HEK293 (cell line): ENCODE measurements at regions not wholly inside any gene's neighbourhood (a gene's known extent, or its start where the extent isn't known, plus 50 kb on each side); places are given as distances from the start of the nearest gene placed in this dataset.

Source experiments
- CTCF ChIA-PET: fragments of 350-600 bp; formaldehyde crosslinking; extraction: SDS; loops from one replicate; lab custom pipeline; 2021; ENCODE audit warnings: antibody characterized with exemption; lab: Yijun Ruan, JAX
- POLR2A ChIA-PET: fragments of 300-600 bp; formaldehyde crosslinking; extraction: SDS; loops from one replicate; lab custom pipeline; 2020; ENCODE audit warnings: antibody characterized with exemption, inconsistent platforms; lab: Yijun Ruan, JAX
- H3K27ac ChIP-seq: fragments of 200-500 bp; sonication (Bioruptor generic); 2 replicates; pipeline ENCODE4 v1.5.1; 2014; ENCODE audit warnings: low read depth, low read length, control low read depth, inconsistent platforms; ENCODE audit errors: extremely low read depth
- H3K36me3 ChIP-seq, 2 experiments: fragments of 200-500 bp in 1 of 2; sonication (Bioruptor generic) in 1 of 2; 1 replicate in 1 of 2; 2 replicates in 1 of 2; pipeline ENCODE4 v1.5.1; 2014 to 2017; ENCODE audit warnings: inconsistent platforms in 2 of 2, low read length in 2 of 2; ENCODE audit not compliant: control insufficient read depth in 2 of 2, insufficient read depth in 1 of 2
- H3K4me1 ChIP-seq: fragments of 200-500 bp; sonication (Bioruptor generic); 2 replicates; pipeline ENCODE4 v1.5.1; 2014; ENCODE audit warnings: mild to moderate bottlenecking, low read length, inconsistent platforms; ENCODE audit not compliant: control insufficient read depth, insufficient read depth
- H3K4me3 ChIP-seq: 2 replicates; pipeline ENCODE4 v1.5.1; 2011; ENCODE audit warnings: low read depth, mild to moderate bottlenecking, control low read depth, low read length, moderate library complexity
- H3K9me3 ChIP-seq: fragments of 200-500 bp; sonication (Bioruptor generic); 2 replicates; pipeline ENCODE4 v1.5.1; 2014; ENCODE audit warnings: low read depth, low read length, inconsistent platforms; ENCODE audit not compliant: control insufficient read depth, insufficient read depth
- EGR2 ChIP-seq: fragments of 450-650 bp; formaldehyde crosslinking; IDR thresholded peaks from 2 replicates; pipeline ENCODE4 v1.5.1; 2016; ENCODE audit warnings: low read depth, missing biosample characterization, missing genetic modification characterization
- GLIS2 ChIP-seq: fragments of 450-650 bp; formaldehyde crosslinking; IDR thresholded peaks from 2 replicates; pipeline ENCODE4 v1.5.1; 2016; ENCODE audit warnings: missing biosample characterization, missing genetic modification characterization
- HOXA7 ChIP-seq: sonication (generic); formaldehyde crosslinking; IDR thresholded peaks from 2 replicates; pipeline ENCODE4 v1.8.1; 2022; ENCODE audit warnings: missing genetic modification reagents, borderline replicate concordance
- IKZF3 ChIP-seq: fragments of 450-650 bp; IDR thresholded peaks from 2 replicates; pipeline ENCODE4 v1.5.0; 2018; ENCODE audit warnings: missing biosample characterization, mild to moderate bottlenecking, missing genetic modification characterization, moderate library complexity
- SCRT2 ChIP-seq: fragments of 450-650 bp; formaldehyde crosslinking; IDR thresholded peaks from 2 replicates; pipeline ENCODE4 v1.5.1; 2016; ENCODE audit warnings: missing biosample characterization, missing genetic modification characterization
- ZBTB20 ChIP-seq: fragments of 450-650 bp; formaldehyde crosslinking; IDR thresholded peaks from 2 replicates; pipeline ENCODE4 v1.5.1; 2016; ENCODE audit warnings: missing biosample characterization, missing genetic modification characterization
- ZFHX2 ChIP-seq: fragments of 450-650 bp; formaldehyde crosslinking; conservative IDR thresholded peaks from 2 replicates; pipeline ENCODE4 v1.5.1; 2016; ENCODE audit warnings: missing biosample characterization, missing genetic modification characterization
- ZNF16 ChIP-seq: fragments of 450-650 bp; formaldehyde crosslinking; IDR thresholded peaks from 2 replicates; pipeline ENCODE4 v1.5.1; 2016; ENCODE audit warnings: low read depth, missing biosample characterization, missing genetic modification characterization
- ZNF324 ChIP-seq: fragments of 450-650 bp; formaldehyde crosslinking; IDR thresholded peaks from 2 replicates; pipeline ENCODE4 v1.5.1; 2016; ENCODE audit warnings: missing biosample characterization, missing genetic modification characterization
- ZNF335 ChIP-seq: fragments of 450-650 bp; formaldehyde crosslinking; conservative IDR thresholded peaks from 2 replicates; pipeline ENCODE4 v1.5.1; 2016; ENCODE audit warnings: missing biosample characterization, missing genetic modification characterization
- ZNF423 ChIP-seq: fragments of 450-650 bp; formaldehyde crosslinking; IDR thresholded peaks from 2 replicates; pipeline ENCODE4 v1.5.1; 2016; ENCODE audit warnings: missing biosample characterization, missing genetic modification characterization
- ZNF473 ChIP-seq: fragments of 450-650 bp; formaldehyde crosslinking; IDR thresholded peaks from 2 replicates; pipeline ENCODE4 v1.5.1; 2017; ENCODE audit warnings: missing biosample characterization, missing genetic modification characterization
- ZNF510 ChIP-seq: fragments of 450-650 bp; formaldehyde crosslinking; IDR thresholded peaks from 2 replicates; pipeline ENCODE4 v1.5.1; 2018; ENCODE audit warnings: mild to moderate bottlenecking, missing genetic modification characterization, missing biosample characterization; ENCODE audit not compliant: insufficient replicate concordance
- ZNF521 ChIP-seq: fragments of 450-650 bp; formaldehyde crosslinking; IDR thresholded peaks from 2 replicates; pipeline ENCODE4 v1.5.1; 2017; ENCODE audit warnings: missing biosample characterization, mild to moderate bottlenecking, missing genetic modification characterization
- ZNF585B ChIP-seq: fragments of 450-650 bp; formaldehyde crosslinking; IDR thresholded peaks from 2 replicates; pipeline ENCODE4 v1.5.1; 2016; ENCODE audit warnings: missing biosample characterization, missing genetic modification characterization
- ZNF600 ChIP-seq: fragments of 450-650 bp; formaldehyde crosslinking; IDR thresholded peaks from 2 replicates; pipeline ENCODE4 v1.5.1; 2016; ENCODE audit warnings: missing biosample characterization, missing genetic modification characterization
- ZNF777 ChIP-seq: fragments of 450-650 bp; formaldehyde crosslinking; IDR thresholded peaks from 2 replicates; pipeline ENCODE4 v1.5.1; 2017; ENCODE audit warnings: missing biosample characterization, missing genetic modification characterization, borderline replicate concordance
- TF ChIP-seq, protein P1 (sequence below): fragments of 450-650 bp; formaldehyde crosslinking; IDR thresholded peaks from 2 replicates; pipeline ENCODE4 v1.5.1; 2016; ENCODE audit warnings: missing biosample characterization, missing genetic modification characterization
- TF ChIP-seq, protein P2 (sequence below): fragments of 450-650 bp; formaldehyde crosslinking; IDR thresholded peaks from 2 replicates; pipeline ENCODE4 v1.5.1; 2017; ENCODE audit warnings: missing biosample characterization, missing genetic modification characterization
- TF ChIP-seq, protein P3 (sequence below): fragments of 450-650 bp; formaldehyde crosslinking; IDR thresholded peaks from 2 replicates; pipeline ENCODE4 v1.5.1; 2016; ENCODE audit warnings: missing biosample characterization, missing genetic modification characterization
- TF ChIP-seq, protein P4 (sequence below): sonication (generic); formaldehyde crosslinking; IDR thresholded peaks from 2 replicates; pipeline ENCODE4 v1.8.1; 2022; ENCODE audit warnings: mild to moderate bottlenecking, moderate library complexity, missing genetic modification reagents
- TF ChIP-seq, protein P5 (sequence below): fragments of 450-650 bp; formaldehyde crosslinking; IDR thresholded peaks from 2 replicates; pipeline ENCODE4 v1.5.1; 2016; ENCODE audit warnings: missing biosample characterization, missing genetic modification characterization
- TF ChIP-seq, protein P6 (sequence below): fragments of 450-650 bp; formaldehyde crosslinking; IDR thresholded peaks from 2 replicates; pipeline ENCODE4 v1.5.1; 2016; ENCODE audit warnings: missing biosample characterization, missing genetic modification characterization

DNA sequence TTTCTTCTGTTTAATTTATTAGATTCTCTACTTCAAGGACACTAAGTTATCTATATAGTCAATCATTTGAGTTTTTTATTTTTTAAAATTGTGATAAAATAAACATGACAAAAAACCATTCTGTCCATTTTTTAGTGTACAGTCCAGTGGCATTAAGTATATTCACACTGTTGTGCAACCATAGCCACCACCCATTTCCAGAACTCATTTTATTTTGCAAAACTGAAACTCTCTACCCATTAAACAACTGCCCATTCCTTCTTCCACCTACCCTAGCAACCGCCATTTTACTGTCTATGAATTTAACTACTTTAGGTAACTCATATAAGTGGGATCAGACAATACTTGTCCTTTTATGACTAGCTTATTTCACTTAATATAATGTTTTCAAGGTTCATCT lies 275.6 kb downstream of the SH3GL2 start (continued):
- TF ChIP-seq EGR2 (tag by site-specific recombination), result no peak
- TF ChIP-seq ZNF16, result no peak
- no peak for TF ChIP-seq HOXA7 (CRISPR knock-in tag)
- TF ChIP-seq, protein P1, sequence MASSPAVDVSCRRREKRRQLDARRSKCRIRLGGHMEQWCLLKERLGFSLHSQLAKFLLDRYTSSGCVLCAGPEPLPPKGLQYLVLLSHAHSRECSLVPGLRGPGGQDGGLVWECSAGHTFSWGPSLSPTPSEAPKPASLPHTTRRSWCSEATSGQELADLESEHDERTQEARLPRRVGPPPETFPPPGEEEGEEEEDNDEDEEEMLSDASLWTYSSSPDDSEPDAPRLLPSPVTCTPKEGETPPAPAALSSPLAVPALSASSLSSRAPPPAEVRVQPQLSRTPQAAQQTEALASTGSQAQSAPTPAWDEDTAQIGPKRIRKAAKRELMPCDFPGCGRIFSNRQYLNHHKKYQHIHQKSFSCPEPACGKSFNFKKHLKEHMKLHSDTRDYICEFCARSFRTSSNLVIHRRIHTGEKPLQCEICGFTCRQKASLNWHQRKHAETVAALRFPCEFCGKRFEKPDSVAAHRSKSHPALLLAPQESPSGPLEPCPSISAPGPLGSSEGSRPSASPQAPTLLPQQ, result no peak
- no peak for TF ChIP-seq IKZF3 (tag by site-specific recombination)
- TF ChIP-seq, protein P2, sequence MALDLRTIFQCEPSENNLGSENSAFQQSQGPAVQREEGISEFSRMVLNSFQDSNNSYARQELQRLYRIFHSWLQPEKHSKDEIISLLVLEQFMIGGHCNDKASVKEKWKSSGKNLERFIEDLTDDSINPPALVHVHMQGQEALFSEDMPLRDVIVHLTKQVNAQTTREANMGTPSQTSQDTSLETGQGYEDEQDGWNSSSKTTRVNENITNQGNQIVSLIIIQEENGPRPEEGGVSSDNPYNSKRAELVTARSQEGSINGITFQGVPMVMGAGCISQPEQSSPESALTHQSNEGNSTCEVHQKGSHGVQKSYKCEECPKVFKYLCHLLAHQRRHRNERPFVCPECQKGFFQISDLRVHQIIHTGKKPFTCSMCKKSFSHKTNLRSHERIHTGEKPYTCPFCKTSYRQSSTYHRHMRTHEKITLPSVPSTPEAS, result no peak
- TF ChIP-seq ZNF521 (tag by site-specific recombination), result no peak
- TF ChIP-seq ZNF600, result no peak
- TF ChIP-seq, protein P3, sequence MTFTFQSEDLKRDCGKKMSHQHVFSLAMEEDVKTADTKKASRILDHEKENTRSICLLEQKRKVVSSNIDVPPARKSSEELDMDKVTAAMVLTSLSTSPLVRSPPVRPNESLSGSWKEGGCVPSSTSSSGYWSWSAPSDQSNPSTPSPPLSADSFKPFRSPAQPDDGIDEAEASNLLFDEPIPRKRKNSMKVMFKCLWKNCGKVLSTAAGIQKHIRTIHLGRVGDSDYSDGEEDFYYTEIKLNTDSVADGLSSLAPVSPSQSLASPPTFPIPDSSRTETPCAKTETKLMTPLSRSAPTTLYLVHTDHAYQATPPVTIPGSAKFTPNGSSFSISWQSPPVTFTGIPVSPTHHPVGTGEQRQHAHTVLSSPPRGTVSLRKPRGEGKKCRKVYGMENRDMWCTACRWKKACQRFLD (tag by site-specific recombination), result no peak
- TF ChIP-seq ZNF335 (tag by site-specific recombination), result no peak
- TF ChIP-seq, protein P4, sequence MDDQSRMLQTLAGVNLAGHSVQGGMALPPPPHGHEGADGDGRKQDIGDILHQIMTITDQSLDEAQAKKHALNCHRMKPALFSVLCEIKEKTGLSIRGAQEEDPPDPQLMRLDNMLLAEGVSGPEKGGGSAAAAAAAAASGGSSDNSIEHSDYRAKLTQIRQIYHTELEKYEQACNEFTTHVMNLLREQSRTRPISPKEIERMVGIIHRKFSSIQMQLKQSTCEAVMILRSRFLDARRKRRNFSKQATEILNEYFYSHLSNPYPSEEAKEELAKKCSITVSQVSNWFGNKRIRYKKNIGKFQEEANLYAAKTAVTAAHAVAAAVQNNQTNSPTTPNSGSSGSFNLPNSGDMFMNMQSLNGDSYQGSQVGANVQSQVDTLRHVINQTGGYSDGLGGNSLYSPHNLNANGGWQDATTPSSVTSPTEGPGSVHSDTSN, result no peak
- TF ChIP-seq, protein P5, sequence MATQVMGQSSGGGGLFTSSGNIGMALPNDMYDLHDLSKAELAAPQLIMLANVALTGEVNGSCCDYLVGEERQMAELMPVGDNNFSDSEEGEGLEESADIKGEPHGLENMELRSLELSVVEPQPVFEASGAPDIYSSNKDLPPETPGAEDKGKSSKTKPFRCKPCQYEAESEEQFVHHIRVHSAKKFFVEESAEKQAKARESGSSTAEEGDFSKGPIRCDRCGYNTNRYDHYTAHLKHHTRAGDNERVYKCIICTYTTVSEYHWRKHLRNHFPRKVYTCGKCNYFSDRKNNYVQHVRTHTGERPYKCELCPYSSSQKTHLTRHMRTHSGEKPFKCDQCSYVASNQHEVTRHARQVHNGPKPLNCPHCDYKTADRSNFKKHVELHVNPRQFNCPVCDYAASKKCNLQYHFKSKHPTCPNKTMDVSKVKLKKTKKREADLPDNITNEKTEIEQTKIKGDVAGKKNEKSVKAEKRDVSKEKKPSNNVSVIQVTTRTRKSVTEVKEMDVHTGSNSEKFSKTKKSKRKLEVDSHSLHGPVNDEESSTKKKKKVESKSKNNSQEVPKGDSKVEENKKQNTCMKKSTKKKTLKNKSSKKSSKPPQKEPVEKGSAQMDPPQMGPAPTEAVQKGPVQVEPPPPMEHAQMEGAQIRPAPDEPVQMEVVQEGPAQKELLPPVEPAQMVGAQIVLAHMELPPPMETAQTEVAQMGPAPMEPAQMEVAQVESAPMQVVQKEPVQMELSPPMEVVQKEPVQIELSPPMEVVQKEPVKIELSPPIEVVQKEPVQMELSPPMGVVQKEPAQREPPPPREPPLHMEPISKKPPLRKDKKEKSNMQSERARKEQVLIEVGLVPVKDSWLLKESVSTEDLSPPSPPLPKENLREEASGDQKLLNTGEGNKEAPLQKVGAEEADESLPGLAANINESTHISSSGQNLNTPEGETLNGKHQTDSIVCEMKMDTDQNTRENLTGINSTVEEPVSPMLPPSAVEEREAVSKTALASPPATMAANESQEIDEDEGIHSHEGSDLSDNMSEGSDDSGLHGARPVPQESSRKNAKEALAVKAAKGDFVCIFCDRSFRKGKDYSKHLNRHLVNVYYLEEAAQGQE (tag by site-specific recombination), result no peak
- no peak for TF ChIP-seq ZNF473 (tag by site-specific recombination)
- no peak for TF ChIP-seq ZNF777
- no peak for TF ChIP-seq GLIS2 (tag by site-specific recombination)

DNA sequence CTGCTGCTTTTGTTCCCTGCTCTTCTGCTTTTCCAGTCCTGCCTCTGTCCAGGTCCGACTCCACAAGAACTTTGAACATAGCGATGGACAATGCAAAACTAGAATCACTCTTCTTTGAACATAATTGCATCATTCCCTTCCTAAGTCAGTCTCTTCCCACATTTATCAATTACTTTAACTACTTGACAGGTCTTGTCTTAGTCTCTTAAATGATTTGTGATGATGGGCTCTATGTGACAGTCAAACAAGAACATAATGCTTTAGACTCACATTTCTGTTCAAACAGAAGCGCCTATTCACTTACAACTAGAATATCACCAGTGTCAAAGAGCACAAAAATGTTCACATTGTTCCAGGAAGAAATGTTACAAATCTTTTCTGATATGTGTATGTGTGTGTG lies 278.1 kb downstream of the SH3GL2 start:
- Histone ChIP-seq H3K27ac (no peak overlapping the region), H3K4me3 (no peak overlapping the region), H3K36me3 (no peaks in the 10 kb centered on the region), H3K9me3 (no peaks in the 10 kb centered on the region), H3K4me1 (peaks cover 3% of the 10 kb centered on the region; the same call in 1 of the 2 replicates)
- POLR2A ChIA-PET, result no interaction called here
- CTCF ChIA-PET, result no interaction called here
- TF ChIP-seq HOXA7 (CRISPR knock-in tag) (no peak), ZFHX2 (no peak), ZNF423 (no peak), ZNF510 (tag by site-specific recombination) (no peak), ZNF585B (tag by site-specific recombination) (no peak), ZBTB20 (tag by site-specific recombination) (no peak), ZNF324 (tag by site-specific recombination) (no peak), SCRT2 (tag by site-specific recombination) (no peak)
- TF ChIP-seq, protein P6, sequence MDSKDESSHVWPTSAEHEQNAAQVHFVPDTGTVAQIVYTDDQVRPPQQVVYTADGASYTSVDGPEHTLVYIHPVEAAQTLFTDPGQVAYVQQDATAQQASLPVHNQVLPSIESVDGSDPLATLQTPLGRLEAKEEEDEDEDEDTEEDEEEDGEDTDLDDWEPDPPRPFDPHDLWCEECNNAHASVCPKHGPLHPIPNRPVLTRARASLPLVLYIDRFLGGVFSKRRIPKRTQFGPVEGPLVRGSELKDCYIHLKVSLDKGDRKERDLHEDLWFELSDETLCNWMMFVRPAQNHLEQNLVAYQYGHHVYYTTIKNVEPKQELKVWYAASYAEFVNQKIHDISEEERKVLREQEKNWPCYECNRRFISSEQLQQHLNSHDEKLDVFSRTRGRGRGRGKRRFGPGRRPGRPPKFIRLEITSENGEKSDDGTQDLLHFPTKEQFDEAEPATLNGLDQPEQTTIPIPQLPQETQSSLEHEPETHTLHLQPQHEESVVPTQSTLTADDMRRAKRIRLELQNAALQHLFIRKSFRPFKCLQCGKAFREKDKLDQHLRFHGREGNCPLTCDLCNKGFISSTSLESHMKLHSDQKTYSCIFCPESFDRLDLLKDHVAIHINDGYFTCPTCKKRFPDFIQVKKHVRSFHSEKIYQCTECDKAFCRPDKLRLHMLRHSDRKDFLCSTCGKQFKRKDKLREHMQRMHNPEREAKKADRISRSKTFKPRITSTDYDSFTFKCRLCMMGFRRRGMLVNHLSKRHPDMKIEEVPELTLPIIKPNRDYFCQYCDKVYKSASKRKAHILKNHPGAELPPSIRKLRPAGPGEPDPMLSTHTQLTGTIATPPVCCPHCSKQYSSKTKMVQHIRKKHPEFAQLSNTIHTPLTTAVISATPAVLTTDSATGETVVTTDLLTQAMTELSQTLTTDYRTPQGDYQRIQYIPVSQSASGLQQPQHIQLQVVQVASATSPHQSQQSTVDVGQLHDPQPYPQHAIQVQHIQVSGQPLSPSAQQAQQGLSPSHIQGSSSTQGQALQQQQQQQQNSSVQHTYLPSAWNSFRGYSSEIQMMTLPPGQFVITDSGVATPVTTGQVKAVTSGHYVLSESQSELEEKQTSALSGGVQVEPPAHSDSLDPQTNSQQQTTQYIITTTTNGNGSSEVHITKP (tag by site-specific recombination), result no peak
